GM12878 (cell line): ENCODE measurements at regions not wholly inside any gene's neighbourhood (a gene's known extent, or its start where the extent isn't known, plus 50 kb on each side); places are given as distances from the start of the nearest gene placed in this dataset.

Source experiments
- ATAC-seq: fragments of 200-7000 bp; cut with Tn5 transposase; 3 replicates; pipeline ENCODE4 v1.9.1; 2020; ENCODE audit warnings: mild to moderate bottlenecking, moderate library complexity
- BruUV-seq: library from RNA; stranded (reverse); fragments of 400-500 nt; replicated peaks from 2 replicates; lab custom pipeline; 2021; lab: Mats Ljungman, UMichigan
- CTCF ChIA-PET: fragments of 300-600 bp; sonication (Branson Sonifier 250); formaldehyde crosslinking; extraction: SDS; loops from one replicate; lab custom pipeline; 2021; ENCODE audit warnings: inconsistent platforms; lab: Yijun Ruan, JAX
- POLR2A ChIA-PET: fragments of 350-600 bp; formaldehyde crosslinking; extraction: SDS; loops from one replicate; lab custom pipeline; 2021; ENCODE audit warnings: inconsistent platforms; lab: Charles Lee
- RAD21 ChIA-PET: fragments of 300-600 bp; sonication (Branson Sonifier 250); formaldehyde crosslinking; loops from one replicate; lab custom pipeline; 2023; ENCODE audit warnings: antibody characterized with exemption; ENCODE audit not compliant: unreplicated experiment; lab: Charles Lee
- SMC1A ChIA-PET: fragments of 300-600 bp; sonication (Branson Sonifier 250); formaldehyde crosslinking; loops from one replicate; lab custom pipeline; 2023; ENCODE audit not compliant: unreplicated experiment, uncharacterized antibody; lab: Charles Lee
- DNase-seq: peaks from one replicate; pipeline ENCODE4 v3.0.0-alpha.2; 2011; ENCODE audit warnings: low read depth, low spot score
- FAIRE-seq: peaks from 3 replicates; lab custom pipeline; 2011; peaks lifted over from hg19 to GRCh38; lab: Jason Lieb, UNC
- H2AFZ ChIP-seq: 2 replicates; pipeline ENCODE4 v1.6.0; 2011; ENCODE audit warnings: low read depth, low read length, control low read depth; ENCODE audit not compliant: control insufficient read depth
- H3K27ac ChIP-seq: 2 replicates; pipeline ENCODE4 v1.5.1; 2011; ENCODE audit warnings: control low read depth; ENCODE audit not compliant: control insufficient read depth, insufficient read depth
- H3K27me3 ChIP-seq, 2 experiments: replicated peaks in 1 of 2; 2 replicates each; pipeline versions ENCODE4 v1.6.0 to v1.6.1; 2011; ENCODE audit warnings: low read length in 1 of 2; ENCODE audit not compliant: control insufficient read depth in 2 of 2, insufficient read depth in 2 of 2
- H3K36me3 ChIP-seq, 2 experiments: 2 replicates each; pipeline ENCODE4 v1.5.1; 2011; ENCODE audit warnings: low read length in 1 of 2; ENCODE audit not compliant: control insufficient read depth in 2 of 2, insufficient read depth in 2 of 2
- H3K4me1 ChIP-seq: 2 replicates; pipeline ENCODE4 v1.6.1; 2011; ENCODE audit warnings: mild to moderate bottlenecking, low read length, moderate library complexity, mixed read lengths; ENCODE audit not compliant: control insufficient read depth, insufficient read depth
- H3K4me2 ChIP-seq: 2 replicates; pipeline ENCODE4 v1.6.0; 2011; ENCODE audit warnings: control low read depth; ENCODE audit not compliant: control insufficient read depth, insufficient read depth
- H3K4me3 ChIP-seq: fragments of 200-600 bp; sonication (generic); 2 replicates; pipeline ENCODE4 v1.5.1; 2016
- H3K79me2 ChIP-seq: 2 replicates; pipeline ENCODE4 v1.6.0; 2011; ENCODE audit warnings: low read length; ENCODE audit not compliant: control insufficient read depth, insufficient read depth
- H3K9ac ChIP-seq: 2 replicates; pipeline ENCODE4 v1.8.0; 2011; ENCODE audit warnings: low read length, control low read depth, mixed read lengths; ENCODE audit not compliant: control insufficient read depth, insufficient read depth
- H3K9me3 ChIP-seq: replicated peaks from 3 replicates; pipeline ENCODE4 v1.5.1; 2011; ENCODE audit warnings: mild to moderate bottlenecking, low read length; ENCODE audit not compliant: control insufficient read depth, insufficient read depth
- H4K20me1 ChIP-seq: 2 replicates; pipeline ENCODE4 v1.6.0; 2011; ENCODE audit not compliant: control insufficient read depth, insufficient read depth
- CREB1 ChIP-seq: IDR thresholded peaks from 2 replicates; pipeline ENCODE4 v1.6.1; 2012; ENCODE audit warnings: low read depth, mild to moderate bottlenecking, inconsistent platforms
- KDM1A ChIP-seq: fragments of 200-600 bp; sonication (generic); IDR thresholded peaks from 2 replicates; pipeline ENCODE4 v1.6.1; 2016; ENCODE audit warnings: borderline replicate concordance
- NR2C1 ChIP-seq: fragments of 450-650 bp; IDR thresholded peaks from 2 replicates; pipeline ENCODE4 v1.6.1; 2017; ENCODE audit warnings: antibody characterized with exemption, mild to moderate bottlenecking, moderate library complexity
- SMAD5 ChIP-seq: IDR thresholded peaks from 2 replicates; pipeline ENCODE4 v1.6.1; 2016; ENCODE audit warnings: antibody characterized with exemption, low read depth
- WGBS: methylation state at CpG from one replicate; pipeline ENCODE4 v1.1.6; 2016; ENCODE audit warnings: low lambda C conversion rate; ENCODE audit not compliant: insufficient replicate concordance, insufficient coverage; ENCODE audit errors: missing lambda C conversion rate; 5-methylcytosine and 5-hydroxymethylcytosine counted together
- in situ Hi-C: fragments of 300-500 bp; cut with MboI; formaldehyde crosslinking; loops from 9 replicates; pipeline ENCODE4 v1.14.3; 2018; ENCODE audit warnings: mixed read lengths
- intact Hi-C: fragments of 100-400 bp; cut with micrococcal nuclease; formaldehyde crosslinking; loops from one replicate; pipeline ENCODE4 v1.14.2; 2022; ENCODE audit not compliant: unreplicated experiment
- TF ChIP-seq, protein P1 (sequence below): fragments of 450-650 bp; IDR thresholded peaks from 2 replicates; pipeline ENCODE4 v1.6.1; 2018; ENCODE audit warnings: borderline replicate concordance, mild to moderate bottlenecking; ENCODE audit not compliant: partially characterized antibody
- TF ChIP-seq, protein P2 (sequence below): IDR thresholded peaks from 2 replicates; pipeline ENCODE4 v1.6.1; 2011; ENCODE audit warnings: borderline replicate concordance, low read depth, mild to moderate bottlenecking, moderate library complexity, low read length; ENCODE audit not compliant: insufficient read depth, poor library complexity, severe bottlenecking
- TF ChIP-seq, protein P3 (sequence below): IDR thresholded peaks from 2 replicates; pipeline ENCODE4 v1.6.1; 2012; ENCODE audit warnings: low read depth, low read length, improper control_type of control experiment
- TF ChIP-seq, protein P4 (sequence below): fragments of 450-650 bp; formaldehyde crosslinking; IDR thresholded peaks from 2 replicates; pipeline ENCODE4 v1.4.0; 2020; ENCODE audit warnings: mild to moderate bottlenecking, moderate library complexity

DNA sequence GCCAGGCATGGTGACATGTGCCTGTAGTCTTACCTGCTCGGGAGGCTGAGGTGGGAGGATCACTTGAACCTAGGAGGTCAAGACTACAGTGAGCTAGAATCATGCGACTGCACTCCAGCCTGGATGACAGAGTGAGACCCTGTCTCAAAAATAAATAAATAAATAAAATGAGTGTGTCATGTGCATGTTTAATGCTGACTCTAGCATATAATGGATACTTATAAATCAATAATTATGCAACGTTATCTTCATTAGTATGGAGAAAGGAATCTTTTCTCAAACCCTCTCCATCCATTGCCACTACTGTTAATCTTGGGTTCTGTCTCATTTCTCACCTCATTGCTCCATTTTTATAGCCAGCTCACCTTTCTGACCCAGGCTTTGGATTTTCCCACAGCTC is 189.5 kb upstream of the RPL34 start:
- no TSS peak for BruUV-seq
- Histone ChIP-seq H3K27me3 (no peaks in the 10 kb centered on the region), H3K79me2 (no peaks in the 10 kb centered on the region), H3K4me1 (no peaks in the 10 kb centered on the region), H3K4me2 (no peak overlapping the region), H3K27ac (no peak overlapping the region), H3K4me3 (no peak overlapping the region), H3K9ac (no peak overlapping the region), H4K20me1 (no peaks in the 10 kb centered on the region), H2AFZ (no peak overlapping the region), H3K36me3 (no peaks in the 10 kb centered on the region), H3K9me3 (no peaks in the 10 kb centered on the region)
- RAD21 ChIA-PET: no interaction called here
- intact Hi-C loops (no loop called here), in situ Hi-C loops (no loop called here)
- FAIRE-seq (no peak), DNase-seq (no peak), ATAC-seq (no peak)
- POLR2A ChIA-PET: no interaction called here
- 31% methylated on average over 3 of the region's 3 CpGs for WGBS
- CTCF ChIA-PET: no interaction called here
- SMC1A ChIA-PET: interaction anchor here (0.6 to 0.8 kb wide), 2 partner anchors 179 to 401 kb away, joined by 3 read pairs; no protein-coding TSS in a partner anchor
- no peak for TF ChIP-seq NR2C1
- TF ChIP-seq CREB1: no peak
- TF ChIP-seq SMAD5: no peak
- TF ChIP-seq, protein P1, sequence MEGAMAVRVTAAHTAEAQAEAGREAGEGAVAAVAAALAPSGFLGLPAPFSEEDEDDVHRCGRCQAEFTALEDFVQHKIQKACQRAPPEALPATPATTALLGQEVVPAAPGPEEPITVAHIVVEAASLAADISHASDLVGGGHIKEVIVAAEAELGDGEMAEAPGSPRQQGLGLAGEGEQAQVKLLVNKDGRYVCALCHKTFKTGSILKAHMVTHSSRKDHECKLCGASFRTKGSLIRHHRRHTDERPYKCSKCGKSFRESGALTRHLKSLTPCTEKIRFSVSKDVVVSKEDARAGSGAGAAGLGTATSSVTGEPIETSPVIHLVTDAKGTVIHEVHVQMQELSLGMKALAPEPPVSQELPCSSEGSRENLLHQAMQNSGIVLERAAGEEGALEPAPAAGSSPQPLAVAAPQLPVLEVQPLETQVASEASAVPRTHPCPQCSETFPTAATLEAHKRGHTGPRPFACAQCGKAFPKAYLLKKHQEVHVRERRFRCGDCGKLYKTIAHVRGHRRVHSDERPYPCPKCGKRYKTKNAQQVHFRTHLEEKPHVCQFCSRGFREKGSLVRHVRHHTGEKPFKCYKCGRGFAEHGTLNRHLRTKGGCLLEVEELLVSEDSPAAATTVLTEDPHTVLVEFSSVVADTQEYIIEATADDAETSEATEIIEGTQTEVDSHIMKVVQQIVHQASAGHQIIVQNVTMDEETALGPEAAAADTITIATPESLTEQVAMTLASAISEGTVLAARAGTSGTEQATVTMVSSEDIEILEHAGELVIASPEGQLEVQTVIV: no peak
- TF ChIP-seq, protein P2, sequence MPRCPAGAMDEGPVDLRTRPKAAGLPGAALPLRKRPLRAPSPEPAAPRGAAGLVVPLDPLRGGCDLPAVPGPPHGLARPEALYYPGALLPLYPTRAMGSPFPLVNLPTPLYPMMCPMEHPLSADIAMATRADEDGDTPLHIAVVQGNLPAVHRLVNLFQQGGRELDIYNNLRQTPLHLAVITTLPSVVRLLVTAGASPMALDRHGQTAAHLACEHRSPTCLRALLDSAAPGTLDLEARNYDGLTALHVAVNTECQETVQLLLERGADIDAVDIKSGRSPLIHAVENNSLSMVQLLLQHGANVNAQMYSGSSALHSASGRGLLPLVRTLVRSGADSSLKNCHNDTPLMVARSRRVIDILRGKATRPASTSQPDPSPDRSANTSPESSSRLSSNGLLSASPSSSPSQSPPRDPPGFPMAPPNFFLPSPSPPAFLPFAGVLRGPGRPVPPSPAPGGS: no peak
- no peak for TF ChIP-seq KDM1A
- TF ChIP-seq, protein P3, sequence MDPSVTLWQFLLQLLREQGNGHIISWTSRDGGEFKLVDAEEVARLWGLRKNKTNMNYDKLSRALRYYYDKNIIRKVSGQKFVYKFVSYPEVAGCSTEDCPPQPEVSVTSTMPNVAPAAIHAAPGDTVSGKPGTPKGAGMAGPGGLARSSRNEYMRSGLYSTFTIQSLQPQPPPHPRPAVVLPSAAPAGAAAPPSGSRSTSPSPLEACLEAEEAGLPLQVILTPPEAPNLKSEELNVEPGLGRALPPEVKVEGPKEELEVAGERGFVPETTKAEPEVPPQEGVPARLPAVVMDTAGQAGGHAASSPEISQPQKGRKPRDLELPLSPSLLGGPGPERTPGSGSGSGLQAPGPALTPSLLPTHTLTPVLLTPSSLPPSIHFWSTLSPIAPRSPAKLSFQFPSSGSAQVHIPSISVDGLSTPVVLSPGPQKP: no peak
- TF ChIP-seq, protein P4, sequence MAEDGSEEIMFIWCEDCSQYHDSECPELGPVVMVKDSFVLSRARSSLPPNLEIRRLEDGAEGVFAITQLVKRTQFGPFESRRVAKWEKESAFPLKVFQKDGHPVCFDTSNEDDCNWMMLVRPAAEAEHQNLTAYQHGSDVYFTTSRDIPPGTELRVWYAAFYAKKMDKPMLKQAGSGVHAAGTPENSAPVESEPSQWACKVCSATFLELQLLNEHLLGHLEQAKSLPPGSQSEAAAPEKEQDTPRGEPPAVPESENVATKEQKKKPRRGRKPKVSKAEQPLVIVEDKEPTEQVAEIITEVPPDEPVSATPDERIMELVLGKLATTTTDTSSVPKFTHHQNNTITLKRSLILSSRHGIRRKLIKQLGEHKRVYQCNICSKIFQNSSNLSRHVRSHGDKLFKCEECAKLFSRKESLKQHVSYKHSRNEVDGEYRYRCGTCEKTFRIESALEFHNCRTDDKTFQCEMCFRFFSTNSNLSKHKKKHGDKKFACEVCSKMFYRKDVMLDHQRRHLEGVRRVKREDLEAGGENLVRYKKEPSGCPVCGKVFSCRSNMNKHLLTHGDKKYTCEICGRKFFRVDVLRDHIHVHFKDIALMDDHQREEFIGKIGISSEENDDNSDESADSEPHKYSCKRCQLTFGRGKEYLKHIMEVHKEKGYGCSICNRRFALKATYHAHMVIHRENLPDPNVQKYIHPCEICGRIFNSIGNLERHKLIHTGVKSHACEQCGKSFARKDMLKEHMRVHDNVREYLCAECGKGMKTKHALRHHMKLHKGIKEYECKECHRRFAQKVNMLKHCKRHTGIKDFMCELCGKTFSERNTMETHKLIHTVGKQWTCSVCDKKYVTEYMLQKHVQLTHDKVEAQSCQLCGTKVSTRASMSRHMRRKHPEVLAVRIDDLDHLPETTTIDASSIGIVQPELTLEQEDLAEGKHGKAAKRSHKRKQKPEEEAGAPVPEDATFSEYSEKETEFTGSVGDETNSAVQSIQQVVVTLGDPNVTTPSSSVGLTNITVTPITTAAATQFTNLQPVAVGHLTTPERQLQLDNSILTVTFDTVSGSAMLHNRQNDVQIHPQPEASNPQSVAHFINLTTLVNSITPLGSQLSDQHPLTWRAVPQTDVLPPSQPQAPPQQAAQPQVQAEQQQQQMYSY (CRISPR knock-in tag): no peak
